Choroid plexus epithelial cell (primary cell): ENCODE measurements at regions not wholly inside any gene's neighbourhood (a gene's known extent, or its start where the extent isn't known, plus 50 kb on each side); places are given as distances from the start of the nearest gene placed in this dataset.

Experiments used
- DNase-seq: peaks from one replicate; pipeline ENCODE4 v3.0.0-alpha.2; 2010; ENCODE audit warnings: low read depth
- H3K4me3 ChIP-seq: 2 replicates; pipeline ENCODE4 v1.5.1; 2011; ENCODE audit warnings: low read depth, mild to moderate bottlenecking, control low read depth, low read length, moderate library complexity
- CTCF ChIP-seq: conservative IDR thresholded peaks from 2 replicates; pipeline ENCODE4 v1.5.1; 2011; ENCODE audit warnings: low read depth, mild to moderate bottlenecking, control low read depth, inconsistent platforms, low read length, moderate library complexity

DNA sequence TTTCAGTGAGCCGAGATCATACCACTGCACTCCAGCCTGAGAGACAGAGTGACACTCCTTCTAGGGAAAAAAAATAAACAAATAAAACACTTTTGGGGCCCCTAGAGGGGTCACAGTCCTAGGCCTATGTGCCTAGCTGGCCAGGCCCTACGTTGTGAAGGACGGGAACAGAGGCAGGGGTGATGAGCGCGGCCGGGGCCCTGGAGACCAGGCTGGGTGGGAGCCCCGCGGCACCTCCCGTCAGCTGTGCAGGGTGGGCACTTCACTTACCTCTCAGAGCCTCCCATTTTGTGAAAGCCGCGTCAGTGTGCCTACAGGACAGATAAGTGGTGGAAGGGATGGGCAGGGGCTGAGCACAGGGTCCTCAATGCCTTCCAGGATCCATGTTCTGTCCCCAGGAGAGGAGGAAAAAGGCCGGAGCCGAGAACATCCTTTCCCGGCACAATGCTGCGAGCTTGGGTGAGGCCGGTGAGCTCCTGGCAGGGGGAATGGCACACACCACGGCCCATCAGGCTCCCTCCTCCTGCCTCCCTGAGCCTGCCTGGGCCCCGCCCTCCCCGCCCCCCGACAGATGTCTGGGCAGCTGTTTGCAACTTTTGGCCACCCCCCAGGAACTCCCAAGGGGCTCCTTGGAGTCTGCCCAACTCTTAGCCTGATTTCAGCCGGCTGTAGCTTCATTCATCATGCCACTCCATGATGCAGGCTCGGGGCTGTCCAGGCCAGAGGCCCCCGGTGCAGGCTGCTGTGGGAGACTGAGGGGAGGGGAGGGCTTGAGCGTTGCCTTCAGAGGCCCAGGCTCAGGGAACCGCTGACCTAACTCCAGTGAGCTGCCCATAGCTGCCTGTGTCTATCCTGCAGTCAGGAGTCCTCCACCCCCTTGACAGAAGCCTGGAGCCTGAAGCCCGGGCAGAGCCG lies 196.5 kb downstream of the TFCP2L1 start:
- peak; percentile 58 for DNase-seq
- H3K4me3 ChIP-seq, result no peak overlapping the region
- no peak for TF ChIP-seq CTCF

GRCh38 chr2:121089166-121089510 lies 195.9 kb downstream of the TFCP2L1 start:
- no peak for TF ChIP-seq CTCF
- no peak for DNase-seq
- H3K4me3 ChIP-seq, result no peak overlapping the region

- no peak for TF ChIP-seq CTCF
- no peak overlapping the region for H3K4me3 ChIP-seq
- DNase-seq, result no peak
These were observed 194.8 kb downstream of the TFCP2L1 start for GRCh38 chr2:121090088-121090715.

GRCh38 chr2:121092095-121092494 lies 192.9 kb downstream of the TFCP2L1 start:
- H3K4me3 ChIP-seq, result no peak overlapping the region
- no peak for TF ChIP-seq CTCF
- DNase-seq, result no peak

GRCh38 chr2:121093692-121094091 lies 191.3 kb downstream of the TFCP2L1 start:
- no peak for TF ChIP-seq CTCF
- DNase-seq, result no peak
- H3K4me3 ChIP-seq, result no peak overlapping the region

DNA sequence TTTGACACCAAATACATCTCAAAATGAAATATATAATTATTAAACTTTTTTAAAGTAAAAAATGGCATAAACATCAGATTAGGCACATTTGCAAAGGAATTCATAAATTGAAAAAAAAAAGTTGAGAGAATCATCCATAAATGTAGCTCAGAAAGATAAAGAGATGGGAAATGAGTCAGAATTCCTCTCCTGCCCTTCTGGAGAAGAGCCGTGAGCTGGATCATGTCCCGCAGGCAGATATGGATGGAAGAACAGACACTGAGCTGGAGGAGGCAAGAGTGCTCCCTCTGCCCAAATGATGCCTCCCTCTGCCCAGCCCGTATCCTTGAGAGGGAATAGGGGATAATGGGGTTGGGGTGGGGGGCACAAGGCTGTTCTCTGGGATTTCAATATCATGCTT lies 190.9 kb downstream of the TFCP2L1 start:
- no peak for TF ChIP-seq CTCF

GRCh38 chr2:121094845-121095244 lies 190.2 kb downstream of the TFCP2L1 start:
- TF ChIP-seq CTCF, result no peak

More for the DNA sequence above, 190.9 kb downstream of the TFCP2L1 start:
- no peak for DNase-seq
- no peak overlapping the region for H3K4me3 ChIP-seq

More at GRCh38 chr2:121094845-121095244, 190.2 kb downstream of the TFCP2L1 start:
- no peak for DNase-seq
- no peak overlapping the region for H3K4me3 ChIP-seq
